Bronchial epithelial cell (primary cell): ENCODE measurements at regions not wholly inside any gene's neighbourhood (a gene's known extent, or its start where the extent isn't known, plus 50 kb on each side); places are given as distances from the start of the nearest gene placed in this dataset.

Experiments
- DNase-seq: peaks from one replicate; pipeline ENCODE4 v3.0.0-alpha.2; 2010; ENCODE audit warnings: low read depth
- FAIRE-seq: peaks from 2 replicates; lab custom pipeline; 2011; peaks lifted over from hg19 to GRCh38; lab: Jason Lieb, UNC
- H3K27me3 ChIP-seq: 2 replicates; pipeline ENCODE4 v1.5.1; 2011; ENCODE audit warnings: low read length; ENCODE audit not compliant: control insufficient read depth, insufficient read depth
- H3K36me3 ChIP-seq: 2 replicates; pipeline ENCODE4 v1.5.1; 2011; ENCODE audit warnings: low read length; ENCODE audit not compliant: control insufficient read depth, insufficient read depth
- H3K4me3 ChIP-seq: 2 replicates; pipeline ENCODE4 v1.5.1; 2011; ENCODE audit warnings: mild to moderate bottlenecking, low read depth, low read length, control low read depth
- TF ChIP-seq, protein P1 (sequence below): IDR thresholded peaks from 2 replicates; pipeline ENCODE4 v1.5.1; 2011; ENCODE audit warnings: mild to moderate bottlenecking, moderate library complexity, low read length, control low read depth, inconsistent platforms; ENCODE audit not compliant: insufficient read depth, severe bottlenecking

DNA sequence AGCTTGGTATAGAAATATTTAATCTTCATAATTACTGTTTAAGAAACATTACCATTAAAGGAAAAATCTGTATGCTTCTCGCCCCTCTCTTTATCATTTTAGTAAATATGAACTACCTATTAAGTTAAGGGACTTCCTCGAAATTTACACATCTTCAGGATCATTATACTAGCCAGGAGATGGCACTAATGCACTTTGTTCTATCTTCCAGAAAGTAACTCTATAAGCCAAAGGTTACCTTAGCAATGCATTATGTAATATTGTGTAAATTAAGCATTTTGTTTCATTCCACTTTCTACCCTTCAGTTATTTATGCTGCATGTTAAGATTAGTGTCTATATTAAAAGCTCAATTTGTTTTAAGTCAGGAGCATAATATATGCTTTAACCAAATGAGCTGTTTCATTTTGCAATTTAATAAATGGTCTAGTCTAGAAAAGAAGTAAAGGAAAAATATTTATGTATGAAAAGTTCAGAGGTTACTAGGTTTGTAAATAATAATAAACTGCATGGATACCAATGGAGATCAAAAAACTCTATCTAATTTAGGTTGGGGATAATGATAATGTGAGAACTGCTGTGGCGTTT, 128.5 kb downstream of the ANKRD7 start:
- no peak for FAIRE-seq
- no peaks in the 10 kb centered on the region for H3K27me3 ChIP-seq
- peak; percentile 49 for DNase-seq
- H3K4me3 ChIP-seq: no peak overlapping the region
- H3K36me3 ChIP-seq: no peaks in the 10 kb centered on the region
- TF ChIP-seq, protein P1, sequence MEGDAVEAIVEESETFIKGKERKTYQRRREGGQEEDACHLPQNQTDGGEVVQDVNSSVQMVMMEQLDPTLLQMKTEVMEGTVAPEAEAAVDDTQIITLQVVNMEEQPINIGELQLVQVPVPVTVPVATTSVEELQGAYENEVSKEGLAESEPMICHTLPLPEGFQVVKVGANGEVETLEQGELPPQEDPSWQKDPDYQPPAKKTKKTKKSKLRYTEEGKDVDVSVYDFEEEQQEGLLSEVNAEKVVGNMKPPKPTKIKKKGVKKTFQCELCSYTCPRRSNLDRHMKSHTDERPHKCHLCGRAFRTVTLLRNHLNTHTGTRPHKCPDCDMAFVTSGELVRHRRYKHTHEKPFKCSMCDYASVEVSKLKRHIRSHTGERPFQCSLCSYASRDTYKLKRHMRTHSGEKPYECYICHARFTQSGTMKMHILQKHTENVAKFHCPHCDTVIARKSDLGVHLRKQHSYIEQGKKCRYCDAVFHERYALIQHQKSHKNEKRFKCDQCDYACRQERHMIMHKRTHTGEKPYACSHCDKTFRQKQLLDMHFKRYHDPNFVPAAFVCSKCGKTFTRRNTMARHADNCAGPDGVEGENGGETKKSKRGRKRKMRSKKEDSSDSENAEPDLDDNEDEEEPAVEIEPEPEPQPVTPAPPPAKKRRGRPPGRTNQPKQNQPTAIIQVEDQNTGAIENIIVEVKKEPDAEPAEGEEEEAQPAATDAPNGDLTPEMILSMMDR: peak; percentile 24

DNA sequence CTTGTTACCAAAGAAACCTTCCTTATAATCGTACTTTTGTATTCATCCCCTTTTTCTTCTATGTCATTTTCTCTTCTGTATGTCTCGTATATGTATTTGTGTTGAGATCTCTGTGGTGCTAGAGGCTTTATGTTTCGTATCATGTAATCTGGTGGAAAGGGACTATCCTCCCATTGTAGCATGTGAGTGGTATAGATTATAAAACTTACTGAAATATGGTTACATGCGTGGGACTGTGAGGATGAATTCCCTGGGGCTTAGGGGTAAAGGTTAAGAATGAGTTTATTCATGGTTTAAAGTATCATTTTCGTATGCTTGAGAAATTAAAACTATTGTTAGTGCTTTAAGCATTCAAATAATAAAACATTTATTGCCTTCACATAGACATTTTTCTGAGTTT, 141.9 kb downstream of the ANKRD7 start:
- no peaks in the 10 kb centered on the region for H3K36me3 ChIP-seq
- TF ChIP-seq, protein P1: no peak
- DNase-seq (no peak), FAIRE-seq (no peak)
- no peak overlapping the region for H3K4me3 ChIP-seq
- no peaks in the 10 kb centered on the region for H3K27me3 ChIP-seq

DNA sequence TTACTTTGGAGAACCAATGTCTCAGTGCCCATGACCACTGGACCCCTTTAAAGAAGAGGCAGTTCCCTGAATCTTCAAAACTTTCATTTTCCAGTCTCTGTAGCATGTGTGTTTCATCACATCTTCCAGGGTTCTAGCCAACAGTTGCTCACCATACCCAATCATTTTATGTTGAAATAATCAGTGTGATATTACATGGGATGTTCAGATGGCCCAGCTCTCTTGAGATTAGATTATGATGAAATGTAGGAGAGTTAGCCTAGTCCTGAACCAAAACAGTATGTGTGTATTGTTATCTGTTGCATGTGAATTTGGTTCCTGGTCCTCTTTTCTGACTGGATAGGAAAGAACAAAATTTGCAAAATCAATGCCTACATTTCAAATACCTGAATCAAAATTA, 144.5 kb downstream of the ANKRD7 start:
- no peak overlapping the region for H3K4me3 ChIP-seq
- DNase-seq: no peak
- H3K27me3 ChIP-seq: no peaks in the 10 kb centered on the region
- no peak for FAIRE-seq
- TF ChIP-seq, protein P1: no peak
- H3K36me3 ChIP-seq: no peaks in the 10 kb centered on the region

DNA sequence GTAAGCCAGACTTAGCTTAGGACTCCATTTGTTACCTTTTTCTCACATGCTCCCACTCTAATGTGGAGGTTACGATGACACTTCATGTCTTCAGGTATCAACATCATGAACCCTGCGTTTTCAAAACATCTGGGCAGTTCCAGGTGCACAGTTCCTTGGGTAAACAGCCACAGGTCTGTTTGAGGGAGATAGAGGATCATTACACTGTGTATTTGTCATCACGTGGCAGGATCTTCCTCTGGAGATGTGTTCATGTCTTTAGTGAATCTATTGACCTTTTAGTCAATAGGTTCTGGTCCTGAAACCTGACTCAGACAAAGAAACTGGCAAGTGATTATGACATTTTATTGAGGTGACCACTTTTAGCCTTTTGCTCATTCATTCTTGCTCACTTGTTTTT, 145.5 kb downstream of the ANKRD7 start:
- Histone ChIP-seq H3K4me3 (no peak overlapping the region), H3K36me3 (no peaks in the 10 kb centered on the region), H3K27me3 (no peaks in the 10 kb centered on the region)
- TF ChIP-seq, protein P1: no peak
- DNase-seq (no peak), FAIRE-seq (peak; percentile 28)

DNA sequence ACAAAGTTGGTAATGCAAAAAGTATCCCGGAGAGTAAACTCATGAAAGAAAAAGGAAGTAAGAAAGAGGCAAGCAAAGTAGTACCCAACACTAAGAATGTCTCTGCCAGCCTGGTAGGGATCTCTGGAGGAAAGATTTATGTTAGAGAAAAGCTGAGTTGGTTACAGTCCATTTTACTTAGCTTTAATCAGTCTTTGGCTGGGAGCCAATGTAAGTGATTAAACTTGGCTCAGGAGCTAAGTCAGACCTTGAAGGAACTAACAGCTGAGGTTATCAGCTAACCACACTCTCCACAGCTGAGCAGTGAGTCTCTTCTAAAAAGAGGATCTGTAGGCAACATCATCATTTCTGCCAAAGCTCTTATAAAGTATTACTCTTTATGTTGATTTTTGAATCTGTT, 148.0 kb downstream of the ANKRD7 start:
- TF ChIP-seq, protein P1: no peak
- H3K27me3 ChIP-seq: no peaks in the 10 kb centered on the region
- H3K36me3 ChIP-seq: no peaks in the 10 kb centered on the region
- peak; percentile 47 for DNase-seq
- H3K4me3 ChIP-seq: no peak overlapping the region
- no peak for FAIRE-seq

DNA sequence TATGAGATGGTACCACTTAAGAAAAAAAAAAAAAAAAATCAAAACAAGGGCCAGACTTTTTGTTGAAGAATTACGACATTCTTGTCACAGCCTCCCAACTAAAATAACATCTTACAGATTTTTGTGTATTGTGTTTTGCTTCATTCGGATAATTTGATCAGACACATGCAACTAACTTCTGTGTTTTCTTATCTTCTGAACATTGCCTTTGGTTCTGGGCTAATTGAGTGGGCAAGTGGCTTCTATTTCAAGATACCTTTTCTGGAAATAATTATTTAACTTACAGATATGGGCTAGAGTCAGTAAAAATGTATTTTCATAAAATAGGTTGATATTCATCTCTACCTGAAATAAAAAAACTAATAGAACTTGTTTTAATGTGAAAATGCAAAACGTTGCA, 165.1 kb downstream of the ANKRD7 start:
- TF ChIP-seq, protein P1: no peak
- Histone ChIP-seq H3K27me3 (no peaks in the 10 kb centered on the region), H3K4me3 (no peak overlapping the region), H3K36me3 (no peaks in the 10 kb centered on the region)
- no peak for FAIRE-seq
- DNase-seq: no peak
